Hepatocyte (in vitro differentiated cells): ENCODE measurements at regions not wholly inside any gene's neighbourhood (a gene's known extent, or its start where the extent isn't known, plus 50 kb on each side); places are given as distances from the start of the nearest gene placed in this dataset.

Source experiments
- DNase-seq: peaks from one replicate; pipeline ENCODE4 v3.0.0-alpha.2; 2016; ENCODE audit warnings: low spot score
- H2AFZ ChIP-seq: fragments of 200-600 bp; sonication (generic); 2 replicates; pipeline ENCODE4 v1.6.0; 2016; ENCODE audit warnings: antibody characterized with exemption, mild to moderate bottlenecking
- H3K27ac ChIP-seq: fragments of 200-600 bp; sonication (generic); 2 replicates; pipeline ENCODE4 v1.5.1; 2016; ENCODE audit warnings: mild to moderate bottlenecking
- H3K27me3 ChIP-seq: fragments of 200-600 bp; sonication (generic); 2 replicates; pipeline ENCODE4 v1.6.1; 2016
- H3K36me3 ChIP-seq: fragments of 200-600 bp; sonication (generic); replicated peaks from 2 replicates; pipeline ENCODE4 v1.5.1; 2016; ENCODE audit warnings: low read depth; ENCODE audit not compliant: insufficient read depth
- H3K4me1 ChIP-seq: fragments of 200-600 bp; sonication (generic); 2 replicates; pipeline ENCODE4 v1.5.1; 2016; ENCODE audit warnings: mild to moderate bottlenecking, moderate library complexity; ENCODE audit not compliant: insufficient read depth
- H3K4me2 ChIP-seq: fragments of 200-600 bp; sonication (generic); 2 replicates; pipeline ENCODE4 v1.6.0; 2016
- H3K4me3 ChIP-seq: fragments of 200-600 bp; sonication (generic); 2 replicates; pipeline ENCODE4 v1.5.1; 2016; ENCODE audit warnings: mild to moderate bottlenecking
- H3K79me2 ChIP-seq: fragments of 200-600 bp; sonication (generic); 2 replicates; pipeline ENCODE4 v1.6.0; 2017; ENCODE audit warnings: mild to moderate bottlenecking
- H3K9me2 ChIP-seq: fragments of 200-600 bp; sonication (generic); replicated peaks from 2 replicates; pipeline ENCODE4 v1.6.0; 2017; ENCODE audit warnings: mild to moderate bottlenecking; ENCODE audit not compliant: insufficient read depth
- H3K9me3 ChIP-seq: fragments of 200-600 bp; sonication (generic); 2 replicates; pipeline ENCODE4 v1.5.1; 2016; ENCODE audit warnings: low read depth, mild to moderate bottlenecking
- H4K20me1 ChIP-seq: fragments of 200-600 bp; sonication (generic); 2 replicates; pipeline ENCODE4 v1.6.0; 2016; ENCODE audit warnings: mild to moderate bottlenecking; ENCODE audit not compliant: insufficient read depth, poor library complexity, severe bottlenecking
- EZH2 ChIP-seq: fragments of 200-600 bp; sonication (generic); IDR thresholded peaks from 2 replicates; pipeline ENCODE4 v1.6.1; 2016; ENCODE audit warnings: antibody characterized with exemption, mild to moderate bottlenecking, borderline replicate concordance
- EZH2phosphoT487 ChIP-seq: fragments of 200-600 bp; sonication (generic); IDR thresholded peaks from one replicate; pipeline ENCODE4 v1.6.1; 2018; ENCODE audit warnings: antibody characterized with exemption, mild to moderate bottlenecking, low read depth, moderate library complexity; ENCODE audit not compliant: unreplicated experiment, severe bottlenecking
- WGBS: methylation state at CpG from one replicate; pipeline ENCODE4 v1.1.6; 2016; ENCODE audit warnings: low lambda C conversion rate; ENCODE audit errors: missing lambda C conversion rate; 5-methylcytosine and 5-hydroxymethylcytosine counted together
- TF ChIP-seq, protein P1 (sequence below): fragments of 200-600 bp; sonication (generic); IDR thresholded peaks from 2 replicates; pipeline ENCODE4 v1.5.1; 2016; ENCODE audit warnings: antibody characterized with exemption, mild to moderate bottlenecking; ENCODE audit not compliant: poor library complexity

GRCh38 chr6:131353106-131353505, 217.8 kb downstream of the AKAP7 start:
- peaks cover 17% of the 10 kb centered on the region for H3K4me1 ChIP-seq
- WGBS = 98% methylated on average over 3 of the region's 3 CpGs

DNA sequence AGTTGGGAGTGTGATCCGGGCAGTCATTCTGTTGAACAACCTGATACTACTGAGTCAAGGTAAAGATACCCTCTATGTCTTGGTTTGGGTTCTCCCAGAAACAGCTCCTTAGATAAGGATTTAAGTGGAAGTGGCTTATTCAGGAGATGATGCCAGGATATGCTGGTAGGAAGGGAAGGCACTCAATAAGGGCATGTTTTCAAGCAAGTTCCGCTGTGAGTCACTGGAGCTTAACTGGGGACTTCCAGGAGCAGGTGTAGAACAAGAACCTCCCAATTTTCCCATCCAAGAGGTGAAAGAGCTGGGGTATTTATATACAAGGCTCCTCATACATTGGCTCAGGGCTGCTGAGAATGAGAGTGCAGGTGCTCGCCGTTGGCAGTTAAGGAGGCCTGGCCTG, 218.6 kb downstream of the AKAP7 start:
- no peak for DNase-seq
- TF ChIP-seq EZH2 (no peak), EZH2phosphoT487 (no peak)
- TF ChIP-seq, protein P1, sequence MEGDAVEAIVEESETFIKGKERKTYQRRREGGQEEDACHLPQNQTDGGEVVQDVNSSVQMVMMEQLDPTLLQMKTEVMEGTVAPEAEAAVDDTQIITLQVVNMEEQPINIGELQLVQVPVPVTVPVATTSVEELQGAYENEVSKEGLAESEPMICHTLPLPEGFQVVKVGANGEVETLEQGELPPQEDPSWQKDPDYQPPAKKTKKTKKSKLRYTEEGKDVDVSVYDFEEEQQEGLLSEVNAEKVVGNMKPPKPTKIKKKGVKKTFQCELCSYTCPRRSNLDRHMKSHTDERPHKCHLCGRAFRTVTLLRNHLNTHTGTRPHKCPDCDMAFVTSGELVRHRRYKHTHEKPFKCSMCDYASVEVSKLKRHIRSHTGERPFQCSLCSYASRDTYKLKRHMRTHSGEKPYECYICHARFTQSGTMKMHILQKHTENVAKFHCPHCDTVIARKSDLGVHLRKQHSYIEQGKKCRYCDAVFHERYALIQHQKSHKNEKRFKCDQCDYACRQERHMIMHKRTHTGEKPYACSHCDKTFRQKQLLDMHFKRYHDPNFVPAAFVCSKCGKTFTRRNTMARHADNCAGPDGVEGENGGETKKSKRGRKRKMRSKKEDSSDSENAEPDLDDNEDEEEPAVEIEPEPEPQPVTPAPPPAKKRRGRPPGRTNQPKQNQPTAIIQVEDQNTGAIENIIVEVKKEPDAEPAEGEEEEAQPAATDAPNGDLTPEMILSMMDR = no peak
- no peak overlapping the region for H3K4me2 ChIP-seq
- no peaks in the 10 kb centered on the region for H3K79me2 ChIP-seq
- H3K27ac ChIP-seq = no peak overlapping the region
- H2AFZ ChIP-seq = no peak overlapping the region
- no peaks in the 10 kb centered on the region for H4K20me1 ChIP-seq
- whole genome bisulfite sequencing = 98% methylated on average over 4 of the region's 4 CpGs
- H3K36me3 ChIP-seq = no peaks in the 10 kb centered on the region
- H3K9me2 ChIP-seq = no peaks in the 10 kb centered on the region
- H3K27me3 ChIP-seq = no peaks in the 10 kb centered on the region
- no peaks in the 10 kb centered on the region for H3K9me3 ChIP-seq
- H3K4me1 ChIP-seq = peaks cover 10% of the 10 kb centered on the region
- no peak overlapping the region for H3K4me3 ChIP-seq

More at GRCh38 chr6:131353106-131353505, 217.8 kb downstream of the AKAP7 start:
- H3K4me2 ChIP-seq = no peak overlapping the region
- H4K20me1 ChIP-seq = no peaks in the 10 kb centered on the region
- H3K27me3 ChIP-seq = no peaks in the 10 kb centered on the region
- DNase-seq = no peak
- H3K9me2 ChIP-seq = no peaks in the 10 kb centered on the region
- no peaks in the 10 kb centered on the region for H3K36me3 ChIP-seq
- H2AFZ ChIP-seq = no peak overlapping the region
- no peaks in the 10 kb centered on the region for H3K79me2 ChIP-seq
- H3K4me3 ChIP-seq = no peak overlapping the region
- TF ChIP-seq EZH2phosphoT487 = no peak
- no peak for TF ChIP-seq EZH2
- H3K9me3 ChIP-seq = no peaks in the 10 kb centered on the region
- H3K27ac ChIP-seq = no peak overlapping the region

DNA sequence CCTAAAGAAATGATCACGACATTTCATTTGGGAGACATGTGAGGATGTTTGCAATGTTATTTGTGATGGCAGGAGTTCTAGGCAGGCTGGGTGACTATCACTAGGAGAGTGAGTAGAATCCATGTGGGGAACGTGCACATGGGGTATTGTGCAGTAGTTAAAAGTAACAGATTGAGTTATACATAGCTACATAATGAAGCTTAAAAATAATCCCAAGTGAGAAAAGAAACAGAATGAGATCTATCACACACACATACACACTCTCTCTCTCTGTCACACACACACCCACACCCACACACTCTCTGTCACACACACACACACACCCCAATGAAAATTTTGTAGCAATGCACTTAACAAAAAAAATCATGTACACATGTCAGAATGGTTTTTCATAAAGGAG, 218.7 kb upstream of the ARG1 start:
- TF ChIP-seq EZH2phosphoT487 (no peak), EZH2 (no peak)
- TF ChIP-seq, protein P1 = no peak

GRCh38 chr6:131356161-131356560, 216.9 kb upstream of the ARG1 start:
- TF ChIP-seq EZH2 (no peak), EZH2phosphoT487 (no peak)
- TF ChIP-seq, protein P1 = no peak
- Histone ChIP-seq H3K27ac (no peak overlapping the region), H3K4me1 (peaks cover 7% of the 10 kb centered on the region), H3K79me2 (no peaks in the 10 kb centered on the region), H3K9me2 (no peaks in the 10 kb centered on the region), H3K36me3 (no peaks in the 10 kb centered on the region), H2AFZ (no peak overlapping the region), H3K4me3 (no peak overlapping the region), H3K27me3 (no peaks in the 10 kb centered on the region), H3K4me2 (no peak overlapping the region), H4K20me1 (no peaks in the 10 kb centered on the region), H3K9me3 (no peaks in the 10 kb centered on the region)
- WGBS = 77% methylated on average over 2 of the region's 2 CpGs
- DNase-seq = no peak

More for the DNA sequence above, 218.7 kb upstream of the ARG1 start:
- H3K27me3 ChIP-seq = no peaks in the 10 kb centered on the region
- 98% methylated on average over 2 of the region's 2 CpGs for WGBS
- H3K36me3 ChIP-seq = no peaks in the 10 kb centered on the region
- H2AFZ ChIP-seq = no peak overlapping the region
- DNase-seq = no peak
- no peaks in the 10 kb centered on the region for H3K9me3 ChIP-seq
- H3K79me2 ChIP-seq = no peaks in the 10 kb centered on the region
- no peak overlapping the region for H3K4me2 ChIP-seq
- peaks cover 7% of the 10 kb centered on the region for H3K4me1 ChIP-seq
- H3K9me2 ChIP-seq = no peaks in the 10 kb centered on the region
- H4K20me1 ChIP-seq = no peaks in the 10 kb centered on the region
- H3K27ac ChIP-seq = no peak overlapping the region
- no peak overlapping the region for H3K4me3 ChIP-seq
